GM10248 (cell line): ENCODE measurements at regions not wholly inside any gene's neighbourhood (a gene's known extent, or its start where the extent isn't known, plus 50 kb on each side); places are given as distances from the start of the nearest gene placed in this dataset.
"Not testable (repeated sequence)": the region's sequence is repeated elsewhere in the genome, so short reads cannot be mapped to it uniquely, and the experiment has no call there.

Experiments
- CTCF ChIA-PET: fragments of 300-600 bp; sonication (Branson Sonifier 250); formaldehyde crosslinking; extraction: SDS; loops from one replicate; lab custom pipeline; 2021; ENCODE audit warnings: antibody characterized with exemption; lab: Yijun Ruan, JAX
- POLR2A ChIA-PET: fragments of 350-650 bp; sonication (Branson Sonifier 250); formaldehyde crosslinking; extraction: SDS; loops from one replicate; lab custom pipeline; 2020; ENCODE audit warnings: antibody characterized with exemption; lab: Yijun Ruan, JAX
- DNase-seq: peaks from one replicate; pipeline ENCODE4 v3.0.0; 2012; ENCODE audit errors: extremely low spot score
- CTCF ChIP-seq: IDR thresholded peaks from 2 replicates; pipeline ENCODE4 v1.5.1; 2012; ENCODE audit warnings: mild to moderate bottlenecking, low read depth; ENCODE audit errors: extremely low read depth, missing control alignments, control extremely low read depth

GRCh38 chr16:48022496-48022895 is 133.3 kb downstream of the ABCC12 start:
- POLR2A ChIA-PET = interaction anchor here (0.6 kb wide), 1 partner anchor 1113 kb away, joined by 5 read pairs; no protein-coding TSS in a partner anchor
- DNase-seq = no peak
- CTCF ChIA-PET = interaction anchor here (0.8 to 1.6 kb wide), 6 partner anchors 9 to 143 kb away, joined by 3 to 5 read pairs (median 4); no protein-coding TSS in a partner anchor
- TF ChIP-seq CTCF = no peak

GRCh38 chr16:48020617-48021016 is 135.2 kb downstream of the ABCC12 start:
- CTCF ChIA-PET = not testable (repeated sequence)

GRCh38 chr16:48014349-48015135 is 141.3 kb downstream of the ABCC12 start:
- POLR2A ChIA-PET = no interaction called here
- CTCF ChIA-PET = no interaction called here
- DNase-seq = no peak
- no peak for TF ChIP-seq CTCF

More at GRCh38 chr16:48020617-48021016, 135.2 kb downstream of the ABCC12 start:
- POLR2A ChIA-PET, DNase-seq: not testable (repeated sequence)

GRCh38 chr16:48013491-48013901 is 142.3 kb downstream of the ABCC12 start:
- CTCF ChIA-PET = interaction anchor here (0.9 kb wide), 1 partner anchor 18 kb away, joined by 3 read pairs; no protein-coding TSS in a partner anchor
- no peak for TF ChIP-seq CTCF
- POLR2A ChIA-PET = no interaction called here
- no peak for DNase-seq

GRCh38 chr16:48011878-48012658 is 143.7 kb downstream of the ABCC12 start:
- no peak for DNase-seq
- no peak for TF ChIP-seq CTCF
- ChIA-PET POLR2A (no interaction called here), CTCF (interaction anchor here (0.9 kb wide), 1 partner anchor 20 kb away, joined by 3 read pairs; no protein-coding TSS in a partner anchor)

- POLR2A ChIA-PET = no interaction called here
- no peak for TF ChIP-seq CTCF
- CTCF ChIA-PET = interaction anchor here (1.3 kb wide), 1 partner anchor 44 kb away, joined by 3 read pairs; no protein-coding TSS in a partner anchor
- no peak for DNase-seq
Observed at GRCh38 chr16:48011466-48011865, 144.3 kb downstream of the ABCC12 start.
